ENCODE measurements at regions not wholly inside any gene's neighbourhood (a gene's known extent, or its start where the extent isn't known, plus 50 kb on each side); places are given as distances from the start of the nearest gene placed in this dataset.
"Not testable (repeated sequence)": the region's sequence is repeated elsewhere in the genome, so short reads cannot be mapped to it uniquely, and the experiment has no call there.

DNA sequence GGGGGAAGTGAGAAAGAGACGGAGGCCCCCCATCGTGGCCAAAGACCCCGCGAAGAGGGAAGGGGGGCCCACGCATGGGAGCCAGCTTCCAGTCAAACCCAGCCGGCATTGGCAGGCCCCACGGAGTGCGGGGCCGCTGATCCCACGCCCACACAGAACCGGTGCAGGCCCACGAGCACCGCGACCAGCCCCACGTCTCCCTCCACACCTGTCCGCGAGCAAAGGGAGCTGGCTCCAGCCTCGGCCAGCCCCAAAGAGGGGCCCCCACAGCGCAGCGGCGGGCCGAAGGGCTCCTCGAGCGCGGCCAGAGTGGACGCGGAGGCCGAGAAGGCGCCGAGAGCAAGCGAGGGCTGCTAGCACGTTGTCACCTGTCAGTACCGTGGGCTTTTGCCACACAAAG is 125.0 kb upstream of the TWIST2 start:
- H3F3A ChIP-seq (ENCODE audit: insufficient read depth) = no peaks in the 10 kb centered on the region
- TF ChIP-seq, protein P1, sequence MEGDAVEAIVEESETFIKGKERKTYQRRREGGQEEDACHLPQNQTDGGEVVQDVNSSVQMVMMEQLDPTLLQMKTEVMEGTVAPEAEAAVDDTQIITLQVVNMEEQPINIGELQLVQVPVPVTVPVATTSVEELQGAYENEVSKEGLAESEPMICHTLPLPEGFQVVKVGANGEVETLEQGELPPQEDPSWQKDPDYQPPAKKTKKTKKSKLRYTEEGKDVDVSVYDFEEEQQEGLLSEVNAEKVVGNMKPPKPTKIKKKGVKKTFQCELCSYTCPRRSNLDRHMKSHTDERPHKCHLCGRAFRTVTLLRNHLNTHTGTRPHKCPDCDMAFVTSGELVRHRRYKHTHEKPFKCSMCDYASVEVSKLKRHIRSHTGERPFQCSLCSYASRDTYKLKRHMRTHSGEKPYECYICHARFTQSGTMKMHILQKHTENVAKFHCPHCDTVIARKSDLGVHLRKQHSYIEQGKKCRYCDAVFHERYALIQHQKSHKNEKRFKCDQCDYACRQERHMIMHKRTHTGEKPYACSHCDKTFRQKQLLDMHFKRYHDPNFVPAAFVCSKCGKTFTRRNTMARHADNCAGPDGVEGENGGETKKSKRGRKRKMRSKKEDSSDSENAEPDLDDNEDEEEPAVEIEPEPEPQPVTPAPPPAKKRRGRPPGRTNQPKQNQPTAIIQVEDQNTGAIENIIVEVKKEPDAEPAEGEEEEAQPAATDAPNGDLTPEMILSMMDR (IDR thresholded peaks at IDR 0.05; ENCODE audit: insufficient read depth, low read length, poor library complexity, severe bottlenecking) = no peak
- TF ChIP-seq EZH2phosphoT487 (conservative IDR thresholded peaks at IDR 0.05; ENCODE audit: low read length) = no peak
- no peak overlapping the region for H3K9ac ChIP-seq (ENCODE audit: low read length)
- no peaks in the 10 kb centered on the region for H3K9me2 ChIP-seq (replicated peaks; ENCODE audit: insufficient read depth, low read length)
- H3K79me2 ChIP-seq (ENCODE audit: insufficient read depth, low read length) = no peaks in the 10 kb centered on the region
- no peak overlapping the region for H3K4me2 ChIP-seq (ENCODE audit: low read depth, low read length, poor library complexity, severe bottlenecking)
- 0 out of 2 replicates have a peak, but pooled peaks cover 4% of the 10 kb centered on the region for H3K9me3 ChIP-seq (ENCODE audit: insufficient read depth, low read length)
- no peaks in the 10 kb centered on the region for H3K27me3 ChIP-seq (ENCODE audit: low read length)
- H3K4me3 ChIP-seq (ENCODE audit: insufficient read depth, low read length, poor library complexity, severe bottlenecking) = no peak overlapping the region
- H2AFZ ChIP-seq (ENCODE audit: low read depth, low read length, severe bottlenecking) = no peak overlapping the region
- H3K27ac ChIP-seq (ENCODE audit: low read depth, low read length) = no peak overlapping the region
- H4K20me1 ChIP-seq (ENCODE audit: low read depth, low read length) = no peaks in the 10 kb centered on the region
- H3K36me3 ChIP-seq (ENCODE audit: low read length) = no peaks in the 10 kb centered on the region

DNA sequence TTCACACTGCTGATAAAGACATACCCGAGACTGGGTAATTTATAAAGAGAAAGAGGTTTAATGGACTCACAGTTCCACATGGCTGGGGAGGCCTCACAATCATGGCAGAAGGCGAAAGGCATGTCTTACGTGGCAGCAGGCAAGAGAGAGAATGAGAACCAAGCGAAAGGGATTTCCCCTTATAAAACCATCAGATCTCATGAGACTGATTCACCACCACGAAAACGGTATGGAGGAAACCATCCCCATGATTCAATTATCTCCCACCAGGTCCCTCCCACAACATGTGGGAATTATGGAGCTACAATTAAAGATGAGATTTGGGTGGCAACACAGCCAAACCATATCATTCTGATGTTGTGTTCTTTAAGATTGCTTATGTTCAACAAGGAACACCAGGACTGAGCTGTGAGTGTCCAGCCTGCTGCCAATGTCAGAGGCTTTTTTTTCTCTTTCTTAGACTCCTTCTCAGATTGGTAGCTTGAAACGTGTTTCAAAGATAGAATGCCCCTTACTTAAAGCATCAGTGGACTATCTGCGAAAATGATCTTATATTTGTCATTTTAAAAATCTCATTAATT is 124.1 kb upstream of the TWIST2 start:
- not testable (repeated sequence) for H3K4me2 ChIP-seq (ENCODE audit: low read depth, low read length, poor library complexity, severe bottlenecking); H3K9me2 ChIP-seq (replicated peaks; ENCODE audit: insufficient read depth, low read length); H3K27ac ChIP-seq (ENCODE audit: low read depth, low read length); H2AFZ ChIP-seq (ENCODE audit: low read depth, low read length, severe bottlenecking); H4K20me1 ChIP-seq (ENCODE audit: low read depth, low read length); H3K79me2 ChIP-seq (ENCODE audit: insufficient read depth, low read length); H3K36me3 ChIP-seq (ENCODE audit: low read length); H3K27me3 ChIP-seq (ENCODE audit: low read length); H3K9ac ChIP-seq (ENCODE audit: low read length); H3F3A ChIP-seq (ENCODE audit: insufficient read depth); H3K4me3 ChIP-seq (ENCODE audit: insufficient read depth, low read length, poor library complexity, severe bottlenecking); H3K9me3 ChIP-seq (ENCODE audit: insufficient read depth, low read length)

DNA sequence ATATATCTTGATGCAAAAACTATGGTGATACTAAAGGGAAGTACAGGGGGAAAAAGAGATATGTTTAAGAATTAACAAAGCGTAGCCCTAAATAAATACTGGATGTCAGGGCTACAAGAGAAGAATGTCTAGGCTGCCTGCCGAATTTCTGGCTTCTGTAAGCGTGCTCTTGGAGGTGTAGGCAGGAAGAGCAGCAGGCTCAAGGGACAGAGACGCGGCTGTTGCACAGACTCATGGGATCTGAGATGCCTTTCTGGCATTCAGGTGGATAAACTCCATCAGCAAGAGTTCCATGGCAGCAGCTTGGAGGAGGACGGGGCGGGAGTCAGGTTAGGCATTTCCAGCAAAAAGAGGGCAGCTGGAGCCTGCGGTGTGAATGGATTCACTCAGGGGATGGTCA is 123.2 kb upstream of the TWIST2 start:
- H3K9me2 ChIP-seq (replicated peaks; ENCODE audit: insufficient read depth, low read length) = no peaks in the 10 kb centered on the region
- no peak for TF ChIP-seq EZH2phosphoT487 (conservative IDR thresholded peaks at IDR 0.05; ENCODE audit: low read length)
- TF ChIP-seq, protein P1 (IDR thresholded peaks at IDR 0.05; ENCODE audit: insufficient read depth, low read length, poor library complexity, severe bottlenecking) = no peak
- no peak overlapping the region for H3K4me3 ChIP-seq (ENCODE audit: insufficient read depth, low read length, poor library complexity, severe bottlenecking)

DNA sequence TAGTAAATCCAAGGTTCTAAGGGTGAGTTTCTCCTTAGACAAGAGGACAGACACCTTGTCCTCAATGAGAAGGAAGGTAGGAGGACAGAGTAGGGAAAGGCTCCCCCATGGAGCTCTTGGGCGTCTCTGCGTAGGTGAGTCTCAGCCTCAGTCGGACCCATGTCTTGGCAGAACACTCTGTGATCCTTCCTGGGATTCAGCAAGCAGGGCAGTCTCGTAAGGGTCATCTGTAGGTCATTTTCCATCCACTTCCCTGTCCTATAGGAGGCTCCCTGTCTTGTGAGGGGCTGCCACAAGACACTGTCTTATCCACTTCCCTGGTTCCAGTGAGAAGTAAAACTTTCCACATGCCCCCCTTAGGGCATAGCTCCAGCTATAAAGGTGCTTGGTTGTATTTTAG is 122.6 kb upstream of the TWIST2 start:
- Histone ChIP-seq H3K27ac (ENCODE audit: low read depth, low read length) (no peak overlapping the region), H3K4me2 (ENCODE audit: low read depth, low read length, poor library complexity, severe bottlenecking) (no peak overlapping the region), H3K36me3 (ENCODE audit: low read length) (no peaks in the 10 kb centered on the region), H3K27me3 (ENCODE audit: low read length) (no peaks in the 10 kb centered on the region), H3K9ac (ENCODE audit: low read length) (no peak overlapping the region), H4K20me1 (ENCODE audit: low read depth, low read length) (no peaks in the 10 kb centered on the region), H3K4me3 (ENCODE audit: insufficient read depth, low read length, poor library complexity, severe bottlenecking) (no peak overlapping the region), H3K9me3 (ENCODE audit: insufficient read depth, low read length) (0 out of 2 replicates have a peak, but pooled peaks cover 4% of the 10 kb centered on the region), H3K9me2 (replicated peaks; ENCODE audit: insufficient read depth, low read length) (no peaks in the 10 kb centered on the region), H3K79me2 (ENCODE audit: insufficient read depth, low read length) (no peaks in the 10 kb centered on the region), H3F3A (ENCODE audit: insufficient read depth) (no peaks in the 10 kb centered on the region), H2AFZ (ENCODE audit: low read depth, low read length, severe bottlenecking) (no peak overlapping the region)
- TF ChIP-seq EZH2phosphoT487 (conservative IDR thresholded peaks at IDR 0.05; ENCODE audit: low read length) = no peak
- TF ChIP-seq, protein P1 (IDR thresholded peaks at IDR 0.05; ENCODE audit: insufficient read depth, low read length, poor library complexity, severe bottlenecking) = no peak

More for the DNA sequence above, 123.2 kb upstream of the TWIST2 start:
- 0 out of 2 replicates have a peak, but pooled peaks cover 4% of the 10 kb centered on the region for H3K9me3 ChIP-seq (ENCODE audit: insufficient read depth, low read length)
- H3K79me2 ChIP-seq (ENCODE audit: insufficient read depth, low read length) = no peaks in the 10 kb centered on the region
- H4K20me1 ChIP-seq (ENCODE audit: low read depth, low read length) = no peaks in the 10 kb centered on the region
- H3K4me2 ChIP-seq (ENCODE audit: low read depth, low read length, poor library complexity, severe bottlenecking) = no peak overlapping the region
- no peak overlapping the region for H3K27ac ChIP-seq (ENCODE audit: low read depth, low read length)
- no peaks in the 10 kb centered on the region for H3F3A ChIP-seq (ENCODE audit: insufficient read depth)
- H2AFZ ChIP-seq (ENCODE audit: low read depth, low read length, severe bottlenecking) = no peak overlapping the region
- H3K9ac ChIP-seq (ENCODE audit: low read length) = no peak overlapping the region
- no peaks in the 10 kb centered on the region for H3K27me3 ChIP-seq (ENCODE audit: low read length)
- no peaks in the 10 kb centered on the region for H3K36me3 ChIP-seq (ENCODE audit: low read length)
